Tibial nerve (tissue), 4 donors: ENCODE measurements at regions not wholly inside any gene's neighbourhood (a gene's known extent, or its start where the extent isn't known, plus 50 kb on each side); places are given as distances from the start of the nearest gene placed in this dataset.

Source experiments
- DNase-seq, 2 donors: peaks; one replicate each; pipeline ENCODE4 v3.0.0-alpha.2; 2019; ENCODE audit warnings: low spot score in 2 of 2
- H3K27ac ChIP-seq, 4 donors: fragments of 200-600 bp; sonication (generic) in 3 of 4; one replicate each; pipeline ENCODE4 v1.5.1; 2017 to 2019; ENCODE audit warnings: mild to moderate bottlenecking in 1 of 4
- H3K27me3 ChIP-seq, 2 donors: fragments of 200-600 bp; sonication (generic) in 1 of 2; one replicate each; pipeline versions ENCODE4 v1.5.1 to v1.6.0; 2017 to 2019
- H3K36me3 ChIP-seq, 3 donors: fragments of 200-600 bp; sonication (generic); one replicate each; pipeline ENCODE4 v1.5.1; 2018 to 2019
- H3K4me1 ChIP-seq, 4 donors: fragments of 200-600 bp; sonication (generic) in 3 of 4; one replicate each; pipeline ENCODE4 v1.5.1; 2017 to 2019
- H3K4me3 ChIP-seq, 4 donors: fragments of 200-600 bp; sonication (generic) in 3 of 4; one replicate each; pipeline ENCODE4 v1.5.1; 2017 to 2019; ENCODE audit warnings: mild to moderate bottlenecking in 1 of 4, moderate library complexity in 1 of 4
- H3K9me3 ChIP-seq, 4 donors: fragments of 200-600 bp; sonication (generic) in 3 of 4; one replicate each; pipeline ENCODE4 v1.5.1; 2017 to 2019
- CTCF ChIP-seq, 5 experiments: fragments of 200-600 bp in 3 of 5; fragments of 450-650 bp in 2 of 5; sonication (generic) in 3 of 5; IDR thresholded peaks; one replicate each; pipeline ENCODE4 v1.5.1; 2016 to 2019; ENCODE audit warnings: antibody characterized with exemption in 5 of 5, mild to moderate bottlenecking in 3 of 5, moderate library complexity in 2 of 5
- EP300 ChIP-seq, 2 donors: sonication (generic); formaldehyde crosslinking; IDR thresholded peaks; one replicate each; pipeline ENCODE4 v1.6.1; 2017; ENCODE audit warnings: antibody characterized with exemption in 2 of 2, mild to moderate bottlenecking in 1 of 2
- POLR2A ChIP-seq, 2 donors: fragments of 450-650 bp; IDR thresholded peaks; one replicate each; pipeline ENCODE4 v1.6.1; 2017; ENCODE audit warnings: antibody characterized with exemption in 2 of 2, mild to moderate bottlenecking in 2 of 2, moderate library complexity in 2 of 2
- WGBS, 2 donors: methylation state at CpG; one replicate each; pipeline ENCODE4 v1.1.5; 2018; 5-methylcytosine and 5-hydroxymethylcytosine counted together

GRCh38 chr13:95367309-95367843 lies 66.1 kb upstream of the ABCC4 start:
- no peak overlapping the region for H3K27ac ChIP-seq
- TF ChIP-seq POLR2A (IDR thresholded peaks at IDR 0.05): no peak
- no peak for TF ChIP-seq EP300 (IDR thresholded peaks at IDR 0.05)
- TF ChIP-seq CTCF (IDR thresholded peaks at IDR 0.05): no peak
- no peak for DNase-seq
- no peaks in the 10 kb centered on the region for H3K27me3 ChIP-seq
- no peaks in the 10 kb centered on the region for H3K36me3 ChIP-seq
- 49 to 55% methylated on average over 6 of the region's 6 CpGs for whole genome bisulfite sequencing, 2 donors
- H3K4me1 ChIP-seq: peaks cover 0 to 6% (median 0%) of the 10 kb centered on the region in 4 donors
- H3K9me3 ChIP-seq: peaks cover 0 to 8% (median 0%) of the 10 kb centered on the region in 4 donors
- H3K4me3 ChIP-seq: no peak overlapping the region

- H3K4me3 ChIP-seq: no peak overlapping the region
- H3K27ac ChIP-seq: no peak overlapping the region
- H3K27me3 ChIP-seq: no peaks in the 10 kb centered on the region
- peaks cover 0 to 6% (median 0%) of the 10 kb centered on the region in 4 donors for H3K4me1 ChIP-seq
- TF ChIP-seq POLR2A (IDR thresholded peaks at IDR 0.05): no peak
- no peak for TF ChIP-seq CTCF (IDR thresholded peaks at IDR 0.05)
- TF ChIP-seq EP300 (IDR thresholded peaks at IDR 0.05): no peak
- no peak for DNase-seq
- H3K36me3 ChIP-seq: no peaks in the 10 kb centered on the region
- H3K9me3 ChIP-seq: no peaks in the 10 kb centered on the region
- 82 to 86% methylated on average over 4 of the region's 4 CpGs for WGBS, 2 donors
These were observed 67.7 kb upstream of the ABCC4 start for GRCh38 chr13:95368998-95369397.

- no peak overlapping the region for H3K4me3 ChIP-seq
- no peak overlapping the region for H3K27ac ChIP-seq
- no peaks in the 10 kb centered on the region for H3K27me3 ChIP-seq
- WGBS, 2 donors: 0% methylated on average over 1 of the region's 1 CpG
- H3K4me1 ChIP-seq: peaks cover 0 to 7% (median 0%) of the 10 kb centered on the region in 4 donors
- no peak for TF ChIP-seq POLR2A (IDR thresholded peaks at IDR 0.05)
- TF ChIP-seq CTCF (IDR thresholded peaks at IDR 0.05): no peak
- no peak for TF ChIP-seq EP300 (IDR thresholded peaks at IDR 0.05)
- H3K9me3 ChIP-seq: peaks cover 0 to 5% (median 0%) of the 10 kb centered on the region in 4 donors
- H3K36me3 ChIP-seq: no peaks in the 10 kb centered on the region
- DNase-seq: no peak
These were observed 74.5 kb upstream of the ABCC4 start for GRCh38 chr13:95375706-95376105.

DNA sequence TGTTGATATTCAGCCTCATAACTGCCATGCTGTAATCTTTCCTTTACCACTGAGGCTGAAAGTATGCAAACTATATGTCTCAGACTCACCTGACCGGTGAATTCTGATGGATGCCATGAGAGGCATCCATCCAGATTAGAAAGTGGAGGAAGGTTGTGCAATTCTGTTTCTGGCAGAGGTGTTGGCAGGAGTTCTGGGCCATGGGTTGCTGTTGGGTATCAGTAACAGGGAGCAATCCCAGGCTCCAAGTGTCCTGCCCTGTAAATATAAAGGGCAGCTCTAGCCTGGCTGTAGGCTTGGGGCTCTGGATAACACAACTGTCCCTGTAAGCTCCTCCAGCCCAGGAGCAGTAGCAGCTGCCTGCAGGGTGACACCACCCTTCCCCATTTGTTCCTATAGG lies 77.4 kb upstream of the ABCC4 start:
- Histone ChIP-seq H3K4me3 (no peak overlapping the region), H3K4me1 (peaks cover 0 to 15% (median 0%) of the 10 kb centered on the region in 4 donors), H3K27ac (no peak overlapping the region), H3K27me3 (no peaks in the 10 kb centered on the region), H3K36me3 (no peaks in the 10 kb centered on the region), H3K9me3 (peaks cover 0 to 5% (median 0%) of the 10 kb centered on the region in 4 donors)
- DNase-seq: no peak
- WGBS, 2 donors: 93 to 100% methylated on average over 1 of the region's 1 CpG
- TF ChIP-seq POLR2A (IDR thresholded peaks at IDR 0.05): no peak
- TF ChIP-seq CTCF (IDR thresholded peaks at IDR 0.05): no peak
- TF ChIP-seq EP300 (IDR thresholded peaks at IDR 0.05): no peak

DNA sequence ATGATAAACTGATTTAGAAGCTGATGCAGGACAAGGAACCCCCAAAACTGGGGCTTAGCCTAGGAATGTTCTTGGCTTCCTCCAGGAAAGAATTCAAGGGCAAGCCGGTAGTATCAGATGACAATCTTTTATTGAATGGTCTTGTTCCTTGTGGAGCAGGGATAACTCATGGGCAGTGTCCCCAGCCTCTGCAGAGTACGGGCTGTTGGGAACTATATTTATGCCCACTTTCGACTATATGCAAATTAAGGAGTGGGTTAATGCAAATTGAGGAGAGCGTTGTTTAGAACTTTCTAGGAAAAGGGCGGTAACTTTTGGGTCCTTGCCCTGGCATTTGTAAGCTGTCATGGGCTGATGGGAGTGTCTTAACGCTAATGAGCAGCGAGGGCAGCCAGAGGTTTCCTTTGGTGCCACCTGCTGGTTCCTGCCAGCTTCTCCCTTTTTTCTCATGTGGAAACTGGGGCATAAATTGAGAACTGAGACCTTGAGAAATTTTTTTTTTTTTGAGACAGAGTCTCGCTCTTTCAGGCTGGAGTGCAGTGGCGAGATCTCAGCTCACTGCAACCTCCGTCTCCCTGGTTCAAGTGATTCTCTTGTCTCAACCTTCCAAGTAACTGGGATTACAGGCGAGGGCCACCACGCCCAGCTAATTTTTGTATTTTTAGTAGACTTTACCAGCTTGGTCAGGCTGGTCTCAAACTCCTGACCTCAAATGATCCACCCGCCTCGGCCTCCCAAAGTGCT lies 79.4 kb upstream of the ABCC4 start:
- H3K4me3 ChIP-seq: no peak overlapping the region

More for the DNA sequence above, 79.4 kb upstream of the ABCC4 start:
- Histone ChIP-seq H3K4me1 (peaks cover 0 to 15% (median 0%) of the 10 kb centered on the region in 4 donors), H3K27ac (no peak overlapping the region), H3K9me3 (peaks cover 0 to 1% (median 0%) of the 10 kb centered on the region in 4 donors), H3K27me3 (no peaks in the 10 kb centered on the region), H3K36me3 (no peaks in the 10 kb centered on the region)
- peak; percentile 30 to 65 for DNase-seq
- peak; percentile 52 to 63 (median 60) for TF ChIP-seq CTCF (IDR thresholded peaks at IDR 0.05)
- no peak for TF ChIP-seq EP300 (IDR thresholded peaks at IDR 0.05)
- TF ChIP-seq POLR2A (IDR thresholded peaks at IDR 0.05): no peak
- WGBS, 2 donors: 21% methylated on average over 14 of the region's 14 CpGs
